ENCODE measurements at regions not wholly inside any gene's neighbourhood (a gene's known extent, or its start where the extent isn't known, plus 50 kb on each side); places are given as distances from the start of the nearest gene placed in this dataset.

- ChIA-PET POLR2A (no interaction called here), CTCF (no interaction called here)
- Mint-ChIP-seq H3K4me3 (no peak overlapping the region), H3K27ac (no peak overlapping the region), H3K9me3 (peaks cover 20% of the 10 kb centered on the region), H3K4me1 (peaks cover 4% of the 10 kb centered on the region), H3K36me3 (peaks cover 23% of the 10 kb centered on the region), H3K27me3 (ENCODE audit: low read depth) (no peaks in the 10 kb centered on the region)
- no peak for ATAC-seq
- TF ChIP-seq ERG (CRISPR knock-in tag; IDR thresholded peaks at IDR 0.05) = no peak
- TF ChIP-seq E2F1 (CRISPR knock-in tag; IDR thresholded peaks at IDR 0.05) = no peak
- TF ChIP-seq ARID4B (CRISPR knock-in tag; IDR thresholded peaks at IDR 0.05; ENCODE audit: borderline replicate concordance) = no peak
- TF ChIP-seq SP1 (CRISPR knock-in tag; conservative IDR thresholded peaks at IDR 0.05) = no peak
- no peak for TF ChIP-seq ATF6 (CRISPR knock-in tag; IDR thresholded peaks at IDR 0.05)
- no peak for TF ChIP-seq GRHL2 (CRISPR knock-in tag; IDR thresholded peaks at IDR 0.05; ENCODE audit: insufficient replicate concordance, severe bottlenecking)
- TF ChIP-seq, protein P1, sequence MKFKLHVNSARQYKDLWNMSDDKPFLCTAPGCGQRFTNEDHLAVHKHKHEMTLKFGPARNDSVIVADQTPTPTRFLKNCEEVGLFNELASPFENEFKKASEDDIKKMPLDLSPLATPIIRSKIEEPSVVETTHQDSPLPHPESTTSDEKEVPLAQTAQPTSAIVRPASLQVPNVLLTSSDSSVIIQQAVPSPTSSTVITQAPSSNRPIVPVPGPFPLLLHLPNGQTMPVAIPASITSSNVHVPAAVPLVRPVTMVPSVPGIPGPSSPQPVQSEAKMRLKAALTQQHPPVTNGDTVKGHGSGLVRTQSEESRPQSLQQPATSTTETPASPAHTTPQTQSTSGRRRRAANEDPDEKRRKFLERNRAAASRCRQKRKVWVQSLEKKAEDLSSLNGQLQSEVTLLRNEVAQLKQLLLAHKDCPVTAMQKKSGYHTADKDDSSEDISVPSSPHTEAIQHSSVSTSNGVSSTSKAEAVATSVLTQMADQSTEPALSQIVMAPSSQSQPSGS (CRISPR knock-in tag; IDR thresholded peaks at IDR 0.05; ENCODE audit: borderline replicate concordance, low read depth) = no peak
- no peak for TF ChIP-seq MYBL2 (CRISPR knock-in tag; IDR thresholded peaks at IDR 0.05)
- TF ChIP-seq, protein P2, sequence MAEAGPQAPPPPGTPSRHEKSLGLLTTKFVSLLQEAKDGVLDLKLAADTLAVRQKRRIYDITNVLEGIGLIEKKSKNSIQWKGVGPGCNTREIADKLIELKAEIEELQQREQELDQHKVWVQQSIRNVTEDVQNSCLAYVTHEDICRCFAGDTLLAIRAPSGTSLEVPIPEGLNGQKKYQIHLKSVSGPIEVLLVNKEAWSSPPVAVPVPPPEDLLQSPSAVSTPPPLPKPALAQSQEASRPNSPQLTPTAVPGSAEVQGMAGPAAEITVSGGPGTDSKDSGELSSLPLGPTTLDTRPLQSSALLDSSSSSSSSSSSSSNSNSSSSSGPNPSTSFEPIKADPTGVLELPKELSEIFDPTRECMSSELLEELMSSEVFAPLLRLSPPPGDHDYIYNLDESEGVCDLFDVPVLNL (CRISPR knock-in tag; IDR thresholded peaks at IDR 0.05; ENCODE audit: borderline replicate concordance, low read depth) = no peak
- TF ChIP-seq, protein P3, sequence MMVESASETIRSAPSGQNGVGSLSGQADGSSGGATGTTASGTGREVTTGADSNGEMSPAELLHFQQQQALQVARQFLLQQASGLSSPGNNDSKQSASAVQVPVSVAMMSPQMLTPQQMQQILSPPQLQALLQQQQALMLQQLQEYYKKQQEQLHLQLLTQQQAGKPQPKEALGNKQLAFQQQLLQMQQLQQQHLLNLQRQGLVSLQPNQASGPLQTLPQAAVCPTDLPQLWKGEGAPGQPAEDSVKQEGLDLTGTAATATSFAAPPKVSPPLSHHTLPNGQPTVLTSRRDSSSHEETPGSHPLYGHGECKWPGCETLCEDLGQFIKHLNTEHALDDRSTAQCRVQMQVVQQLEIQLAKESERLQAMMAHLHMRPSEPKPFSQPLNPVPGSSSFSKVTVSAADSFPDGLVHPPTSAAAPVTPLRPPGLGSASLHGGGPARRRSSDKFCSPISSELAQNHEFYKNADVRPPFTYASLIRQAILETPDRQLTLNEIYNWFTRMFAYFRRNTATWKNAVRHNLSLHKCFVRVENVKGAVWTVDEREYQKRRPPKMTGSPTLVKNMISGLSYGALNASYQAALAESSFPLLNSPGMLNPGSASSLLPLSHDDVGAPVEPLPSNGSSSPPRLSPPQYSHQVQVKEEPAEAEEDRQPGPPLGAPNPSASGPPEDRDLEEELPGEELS (CRISPR knock-in tag; IDR thresholded peaks at IDR 0.05) = no peak
- TF ChIP-seq ZNF232 (CRISPR knock-in tag; IDR thresholded peaks at IDR 0.05) = no peak
- TF ChIP-seq ZNF416 (CRISPR knock-in tag; IDR thresholded peaks at IDR 0.05) = no peak
- no peak for TF ChIP-seq ESRRA (CRISPR knock-in tag; IDR thresholded peaks at IDR 0.05; ENCODE audit: borderline replicate concordance)
- TF ChIP-seq, protein P4, sequence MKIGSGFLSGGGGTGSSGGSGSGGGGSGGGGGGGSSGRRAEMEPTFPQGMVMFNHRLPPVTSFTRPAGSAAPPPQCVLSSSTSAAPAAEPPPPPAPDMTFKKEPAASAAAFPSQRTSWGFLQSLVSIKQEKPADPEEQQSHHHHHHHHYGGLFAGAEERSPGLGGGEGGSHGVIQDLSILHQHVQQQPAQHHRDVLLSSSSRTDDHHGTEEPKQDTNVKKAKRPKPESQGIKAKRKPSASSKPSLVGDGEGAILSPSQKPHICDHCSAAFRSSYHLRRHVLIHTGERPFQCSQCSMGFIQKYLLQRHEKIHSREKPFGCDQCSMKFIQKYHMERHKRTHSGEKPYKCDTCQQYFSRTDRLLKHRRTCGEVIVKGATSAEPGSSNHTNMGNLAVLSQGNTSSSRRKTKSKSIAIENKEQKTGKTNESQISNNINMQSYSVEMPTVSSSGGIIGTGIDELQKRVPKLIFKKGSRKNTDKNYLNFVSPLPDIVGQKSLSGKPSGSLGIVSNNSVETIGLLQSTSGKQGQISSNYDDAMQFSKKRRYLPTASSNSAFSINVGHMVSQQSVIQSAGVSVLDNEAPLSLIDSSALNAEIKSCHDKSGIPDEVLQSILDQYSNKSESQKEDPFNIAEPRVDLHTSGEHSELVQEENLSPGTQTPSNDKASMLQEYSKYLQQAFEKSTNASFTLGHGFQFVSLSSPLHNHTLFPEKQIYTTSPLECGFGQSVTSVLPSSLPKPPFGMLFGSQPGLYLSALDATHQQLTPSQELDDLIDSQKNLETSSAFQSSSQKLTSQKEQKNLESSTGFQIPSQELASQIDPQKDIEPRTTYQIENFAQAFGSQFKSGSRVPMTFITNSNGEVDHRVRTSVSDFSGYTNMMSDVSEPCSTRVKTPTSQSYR (CRISPR knock-in tag; IDR thresholded peaks at IDR 0.05) = no peak
- TF ChIP-seq JUN (CRISPR knock-in tag; IDR thresholded peaks at IDR 0.05) = no peak
- TF ChIP-seq GABPB1 (CRISPR knock-in tag; IDR thresholded peaks at IDR 0.05) = no peak
- TF ChIP-seq MXD4 (CRISPR knock-in tag; IDR thresholded peaks at IDR 0.05; ENCODE audit: borderline replicate concordance) = no peak
- DNase-seq (ENCODE audit: low spot score) = no peak
Observed at GRCh38 chr2:34552337-34552736, 953.2 kb upstream of the FAM98A start.

All from WTC11 (cell line).